ENCODE measurements at regions not wholly inside any gene's neighbourhood (a gene's known extent, or its start where the extent isn't known, plus 50 kb on each side); places are given as distances from the start of the nearest gene placed in this dataset.

DNA sequence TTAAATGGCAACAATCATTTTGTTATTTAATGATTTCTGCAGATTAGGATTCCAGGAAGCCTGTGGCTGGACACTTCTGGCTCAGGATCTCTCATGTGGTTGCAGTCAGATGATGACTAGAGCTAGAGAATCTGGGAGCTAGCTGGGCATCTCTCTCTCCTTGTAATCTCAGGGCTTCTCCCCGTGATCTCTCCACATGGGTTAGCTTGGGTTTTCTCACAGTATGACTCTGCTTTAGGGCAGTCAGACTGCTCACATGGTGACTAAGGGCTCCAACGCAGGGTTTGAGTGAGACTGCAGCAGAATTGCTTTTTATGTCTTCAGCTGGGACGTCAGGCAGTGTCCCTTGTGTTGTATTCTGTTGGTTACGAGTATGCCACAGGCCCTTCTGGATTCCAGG, 361.4 kb downstream of the CBLL2 start:
- no peaks in the 10 kb centered on the region for H3K9me3 ChIP-seq (ENCODE audit: insufficient read depth, low read length)
- no peaks in the 10 kb centered on the region for H3K36me3 ChIP-seq (replicated peaks; ENCODE audit: low read depth, low read length)
- TF ChIP-seq EZH2phosphoT487 (IDR thresholded peaks at IDR 0.05; ENCODE audit: low read depth), result no peak
- TF ChIP-seq, protein P1, sequence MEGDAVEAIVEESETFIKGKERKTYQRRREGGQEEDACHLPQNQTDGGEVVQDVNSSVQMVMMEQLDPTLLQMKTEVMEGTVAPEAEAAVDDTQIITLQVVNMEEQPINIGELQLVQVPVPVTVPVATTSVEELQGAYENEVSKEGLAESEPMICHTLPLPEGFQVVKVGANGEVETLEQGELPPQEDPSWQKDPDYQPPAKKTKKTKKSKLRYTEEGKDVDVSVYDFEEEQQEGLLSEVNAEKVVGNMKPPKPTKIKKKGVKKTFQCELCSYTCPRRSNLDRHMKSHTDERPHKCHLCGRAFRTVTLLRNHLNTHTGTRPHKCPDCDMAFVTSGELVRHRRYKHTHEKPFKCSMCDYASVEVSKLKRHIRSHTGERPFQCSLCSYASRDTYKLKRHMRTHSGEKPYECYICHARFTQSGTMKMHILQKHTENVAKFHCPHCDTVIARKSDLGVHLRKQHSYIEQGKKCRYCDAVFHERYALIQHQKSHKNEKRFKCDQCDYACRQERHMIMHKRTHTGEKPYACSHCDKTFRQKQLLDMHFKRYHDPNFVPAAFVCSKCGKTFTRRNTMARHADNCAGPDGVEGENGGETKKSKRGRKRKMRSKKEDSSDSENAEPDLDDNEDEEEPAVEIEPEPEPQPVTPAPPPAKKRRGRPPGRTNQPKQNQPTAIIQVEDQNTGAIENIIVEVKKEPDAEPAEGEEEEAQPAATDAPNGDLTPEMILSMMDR (IDR thresholded peaks at IDR 0.05; ENCODE audit: low read depth, low read length), result no peak
- no peaks in the 10 kb centered on the region for H3K27me3 ChIP-seq (ENCODE audit: low read depth, low read length)
- H4K20me1 ChIP-seq (ENCODE audit: insufficient read depth, low read length), result no peaks in the 10 kb centered on the region
- no peaks in the 10 kb centered on the region for H3K79me2 ChIP-seq (ENCODE audit: low read length)
- H3K4me1 ChIP-seq (ENCODE audit: low read length), result no peaks in the 10 kb centered on the region
- H2AFZ ChIP-seq (ENCODE audit: low read depth, low read length), result no peak overlapping the region
- H3K4me3 ChIP-seq (ENCODE audit: low read length), result no peak overlapping the region
- no peak overlapping the region for H3K27ac ChIP-seq (ENCODE audit: low read length)
- no peak overlapping the region for H3K9ac ChIP-seq (ENCODE audit: low read length)
- no peak overlapping the region for H3K4me2 ChIP-seq (ENCODE audit: low read length)

DNA sequence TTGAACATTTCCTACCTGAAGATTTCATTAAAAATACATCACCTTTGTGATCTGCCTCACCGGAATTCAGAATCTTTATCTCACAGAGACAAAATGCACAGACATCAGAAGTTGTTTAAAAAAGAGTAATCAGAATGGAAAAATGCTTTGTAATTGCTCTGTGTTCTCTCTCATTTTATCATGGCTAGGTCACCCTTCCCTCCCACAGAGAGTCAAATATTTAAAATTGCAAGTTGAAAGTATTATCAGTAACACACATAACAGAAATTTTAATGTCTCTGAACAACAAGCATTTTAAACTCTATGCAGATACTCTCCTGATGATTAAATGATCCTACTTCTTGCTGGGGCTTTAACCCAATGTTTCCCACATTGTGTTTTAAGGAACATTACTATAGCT, 362.0 kb downstream of the CBLL2 start:
- Histone ChIP-seq H3K27ac (ENCODE audit: low read length) (no peak overlapping the region), H3K4me1 (ENCODE audit: low read length) (no peaks in the 10 kb centered on the region), H3K79me2 (ENCODE audit: low read length) (no peaks in the 10 kb centered on the region), H3K9me3 (ENCODE audit: insufficient read depth, low read length) (no peaks in the 10 kb centered on the region), H3K4me3 (ENCODE audit: low read length) (no peak overlapping the region), H2AFZ (ENCODE audit: low read depth, low read length) (no peak overlapping the region), H3K36me3 (replicated peaks; ENCODE audit: low read depth, low read length) (no peaks in the 10 kb centered on the region), H3K27me3 (ENCODE audit: low read depth, low read length) (no peaks in the 10 kb centered on the region), H3K4me2 (ENCODE audit: low read length) (no peak overlapping the region), H4K20me1 (ENCODE audit: insufficient read depth, low read length) (no peaks in the 10 kb centered on the region), H3K9ac (ENCODE audit: low read length) (no peak overlapping the region)
- TF ChIP-seq EZH2phosphoT487 (IDR thresholded peaks at IDR 0.05; ENCODE audit: low read depth), result no peak
- TF ChIP-seq, protein P1 (IDR thresholded peaks at IDR 0.05; ENCODE audit: low read depth, low read length), result no peak

DNA sequence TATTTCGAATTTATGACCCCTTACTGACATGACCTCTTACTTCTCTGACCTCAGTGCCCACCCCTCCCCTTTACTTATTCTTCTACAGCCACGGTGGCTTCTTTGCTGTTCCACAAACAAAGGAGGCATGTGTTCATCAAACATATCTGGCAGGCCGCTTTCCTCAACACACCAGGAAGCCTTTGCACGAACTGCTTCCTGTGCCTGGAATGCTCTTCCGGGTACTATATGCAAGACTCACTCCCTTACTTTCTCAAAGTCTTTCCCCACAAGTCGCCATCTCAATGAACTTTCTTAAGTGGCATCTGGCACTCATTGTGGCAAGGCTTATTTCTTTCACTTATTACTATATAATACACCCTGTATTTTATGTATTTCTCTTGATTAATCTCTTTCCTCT, 351.5 kb upstream of the DDX53 start:
- Histone ChIP-seq H3K4me3 (ENCODE audit: low read length) (no peak overlapping the region), H3K4me1 (ENCODE audit: low read length) (no peaks in the 10 kb centered on the region), H3K9ac (ENCODE audit: low read length) (no peak overlapping the region), H3K27me3 (ENCODE audit: low read depth, low read length) (no peaks in the 10 kb centered on the region), H3K4me2 (ENCODE audit: low read length) (no peak overlapping the region), H3K9me3 (ENCODE audit: insufficient read depth, low read length) (no peaks in the 10 kb centered on the region), H4K20me1 (ENCODE audit: insufficient read depth, low read length) (no peaks in the 10 kb centered on the region), H3K79me2 (ENCODE audit: low read length) (no peaks in the 10 kb centered on the region), H3K27ac (ENCODE audit: low read length) (no peak overlapping the region), H2AFZ (ENCODE audit: low read depth, low read length) (no peak overlapping the region), H3K36me3 (replicated peaks; ENCODE audit: low read depth, low read length) (no peaks in the 10 kb centered on the region)
- TF ChIP-seq, protein P1 (IDR thresholded peaks at IDR 0.05; ENCODE audit: low read depth, low read length), result no peak
- TF ChIP-seq EZH2phosphoT487 (IDR thresholded peaks at IDR 0.05; ENCODE audit: low read depth), result no peak

DNA sequence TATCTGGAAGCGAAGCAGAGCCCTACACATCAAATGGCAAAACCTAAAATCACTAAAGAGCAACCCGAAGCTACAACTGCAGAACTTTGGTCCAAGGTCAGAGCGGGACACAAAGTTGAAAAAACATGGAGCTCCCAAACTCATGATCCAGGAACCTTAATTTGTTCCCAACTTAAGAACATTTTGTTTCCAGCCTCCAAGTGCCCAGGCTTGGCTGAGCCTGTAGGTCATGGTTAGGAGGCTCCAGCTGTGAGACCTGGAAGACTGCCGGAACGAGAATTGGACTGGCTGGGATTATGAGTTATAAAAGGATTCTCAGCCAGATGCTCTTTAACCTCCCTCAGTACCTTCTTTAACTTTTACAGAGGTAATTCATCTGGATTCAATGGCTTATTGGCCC, 349.1 kb upstream of the DDX53 start:
- no peak overlapping the region for H3K9ac ChIP-seq (ENCODE audit: low read length)
- no peak overlapping the region for H3K27ac ChIP-seq (ENCODE audit: low read length)
- H3K36me3 ChIP-seq (replicated peaks; ENCODE audit: low read depth, low read length), result no peaks in the 10 kb centered on the region
- H3K4me2 ChIP-seq (ENCODE audit: low read length), result no peak overlapping the region
- no peak overlapping the region for H3K4me3 ChIP-seq (ENCODE audit: low read length)
- no peaks in the 10 kb centered on the region for H3K9me3 ChIP-seq (ENCODE audit: insufficient read depth, low read length)
- H3K27me3 ChIP-seq (ENCODE audit: low read depth, low read length), result no peaks in the 10 kb centered on the region
- no peaks in the 10 kb centered on the region for H3K4me1 ChIP-seq (ENCODE audit: low read length)
- no peak for TF ChIP-seq EZH2phosphoT487 (IDR thresholded peaks at IDR 0.05; ENCODE audit: low read depth)
- TF ChIP-seq, protein P1 (IDR thresholded peaks at IDR 0.05; ENCODE audit: low read depth, low read length), result no peak
- H2AFZ ChIP-seq (ENCODE audit: low read depth, low read length), result no peak overlapping the region
- H4K20me1 ChIP-seq (ENCODE audit: insufficient read depth, low read length), result no peaks in the 10 kb centered on the region
- H3K79me2 ChIP-seq (ENCODE audit: low read length), result no peaks in the 10 kb centered on the region
